ENCODE measurements at regions not wholly inside any gene's neighbourhood (a gene's known extent, or its start where the extent isn't known, plus 50 kb on each side); places are given as distances from the start of the nearest gene placed in this dataset.

DNA sequence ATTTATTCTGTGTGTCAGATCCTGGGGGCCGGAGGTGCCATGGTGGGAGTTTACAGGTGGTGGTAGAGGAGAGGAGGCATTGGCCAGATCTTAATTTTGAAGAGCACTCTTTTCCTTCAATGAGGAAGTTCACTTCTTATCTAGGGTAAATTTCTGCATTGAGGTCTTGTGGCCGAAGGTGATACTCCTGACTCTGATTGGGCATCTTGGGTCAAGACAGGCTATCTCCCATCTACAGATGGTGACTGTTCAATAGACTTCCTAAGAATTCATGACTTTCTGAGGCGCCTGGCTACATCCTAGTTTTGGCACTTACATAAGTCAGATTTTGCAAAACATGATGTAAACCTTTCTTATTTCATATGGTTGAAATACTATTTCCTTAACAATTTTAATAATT lies 135.2 kb downstream of the SUCLA2 start (continued):
- TF ChIP-seq, protein P1, sequence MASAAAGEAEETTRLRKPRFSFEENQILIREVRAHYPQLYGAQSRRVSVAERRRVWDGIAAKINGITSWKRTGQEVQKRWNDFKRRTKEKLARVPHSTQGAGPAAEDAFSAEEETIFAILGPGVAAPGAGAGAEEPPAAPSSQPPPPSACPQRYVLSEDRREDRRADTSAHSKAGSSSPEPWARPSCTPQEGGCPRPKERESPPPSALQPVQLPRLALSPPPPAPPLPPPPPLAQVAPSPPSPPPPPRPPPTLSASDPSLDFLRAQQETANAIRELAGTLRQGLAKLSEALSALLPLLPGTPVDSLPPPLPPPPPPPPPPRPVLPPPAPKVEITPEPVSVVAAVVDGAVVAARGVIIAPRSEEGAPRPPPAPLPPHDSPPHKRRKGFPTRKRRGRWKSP (CRISPR knock-in tag; IDR thresholded peaks at IDR 0.05), result no peak
- TF ChIP-seq BCL6 (CRISPR knock-in tag; IDR thresholded peaks at IDR 0.05), result no peak
- no peak for TF ChIP-seq KDM1A (CRISPR knock-in tag; IDR thresholded peaks at IDR 0.05)
- no peak for TF ChIP-seq HNRNPL (IDR thresholded peaks at IDR 0.05; ENCODE audit: low read depth, low read length)
- no peak for TF ChIP-seq ZNF296 (CRISPR knock-in tag; conservative IDR thresholded peaks at IDR 0.05)
- no peak for TF ChIP-seq FOXK1 (CRISPR knock-in tag; IDR thresholded peaks at IDR 0.05; ENCODE audit: borderline replicate concordance, low read depth)

DNA sequence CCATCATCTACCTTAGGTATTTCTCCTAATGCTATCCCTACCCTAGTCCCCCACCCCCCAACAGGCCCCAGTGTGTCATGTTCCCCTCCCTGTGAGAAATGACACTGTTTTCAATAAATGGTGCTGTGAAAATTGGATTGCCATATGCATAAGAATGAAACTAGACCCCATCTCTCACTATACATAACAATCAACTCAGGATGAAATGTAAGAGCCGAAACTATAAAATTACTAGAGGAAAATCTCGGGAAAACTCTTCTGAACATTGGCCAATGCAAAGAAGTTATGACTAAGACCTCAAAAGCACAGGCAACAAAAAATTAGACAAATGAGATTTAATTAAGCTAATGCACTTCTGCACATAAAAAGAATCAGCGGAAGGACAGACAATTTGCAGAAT lies 138.2 kb downstream of the SUCLA2 start:
- in situ Hi-C loops (cut with HindIII; ENCODE audit: extremely low pct_ligation_motif_present, low pct_unique_long_range_greater_than_20kb), result no loop called here
- TF ChIP-seq KAT7 (CRISPR knock-in tag; IDR thresholded peaks at IDR 0.05; ENCODE audit: borderline replicate concordance), result no peak
- no peak for TF ChIP-seq CEBPG (CRISPR knock-in tag; IDR thresholded peaks at IDR 0.05)
- TF ChIP-seq ZNF749 (CRISPR knock-in tag; IDR thresholded peaks at IDR 0.05; ENCODE audit: borderline replicate concordance), result no peak
- TF ChIP-seq ZC3H4 (CRISPR knock-in tag; IDR thresholded peaks at IDR 0.05; ENCODE audit: borderline replicate concordance), result no peak

More for the DNA sequence above, 138.2 kb downstream of the SUCLA2 start:
- no peaks in the 10 kb centered on the region for H3K27me3 ChIP-seq (ENCODE audit: control insufficient read depth in 1 of 2, insufficient read depth in 2 of 2, low read length in 2 of 2)
- H3K27ac ChIP-seq (ENCODE audit: extremely low read length, insufficient read depth, low read length), result no peak overlapping the region
- intact Hi-C loops (cut with micrococcal nuclease; ENCODE audit: unreplicated experiment), result no loop called here
- H3K9ac ChIP-seq (ENCODE audit: insufficient read depth, low read depth, low read length), result no peak overlapping the region
- H3K9me3 ChIP-seq (ENCODE audit: low read length), result no peaks in the 10 kb centered on the region
- FAIRE-seq (no peak), ATAC-seq (no peak), DNase-seq (ENCODE audit: low spot score) (no peak)
- CTCF ChIA-PET (ENCODE audit: low intra/inter-chr PET ratio, low total read pairs), result no interaction called here
- no peak overlapping the region for H3K4me3 ChIP-seq (replicated peaks in 1 of 3; ENCODE audit: insufficient read depth in 1 of 3, low read depth in 2 of 3, low read length in 3 of 3)
- POLR2A ChIA-PET, result no interaction called here
- H4K20me1 ChIP-seq (ENCODE audit: insufficient read depth, low read length), result no peaks in the 10 kb centered on the region
- H3K36me3 ChIP-seq (replicated peaks in 1 of 2; ENCODE audit: control insufficient read depth in 1 of 2, insufficient read depth in 2 of 2, low read length in 2 of 2), result no peaks in the 10 kb centered on the region
- H3K4me2 ChIP-seq (ENCODE audit: low read depth, low read length), result no peak overlapping the region
- BruUV-seq (replicated peaks), result no TSS peak
- H3K4me1 ChIP-seq (ENCODE audit: insufficient read depth, low read length), result peaks cover 18% of the 10 kb centered on the region
- H3K79me2 ChIP-seq (ENCODE audit: insufficient read depth, low read length), result no peaks in the 10 kb centered on the region
- H2AFZ ChIP-seq (ENCODE audit: low read length), result no peak overlapping the region
- 87% methylated on average over 3 of the region's 3 CpGs for WGBS (ENCODE audit: low lambda C conversion rate)

All from HepG2 (cell line).